GM19099 (cell line): ENCODE measurements at regions not wholly inside any gene's neighbourhood (a gene's known extent, or its start where the extent isn't known, plus 50 kb on each side); places are given as distances from the start of the nearest gene placed in this dataset.

ENCODE experiments used
- POLR2A ChIP-seq: IDR thresholded peaks from 3 replicates; pipeline ENCODE4 v1.6.1; 2011; ENCODE audit warnings: low read depth; ENCODE audit not compliant: insufficient read length; ENCODE audit errors: extremely low read depth

- no peak for TF ChIP-seq POLR2A
Observed at GRCh38 chr12:4108803-4109345, 164.7 kb upstream of the CCND2 start.

DNA sequence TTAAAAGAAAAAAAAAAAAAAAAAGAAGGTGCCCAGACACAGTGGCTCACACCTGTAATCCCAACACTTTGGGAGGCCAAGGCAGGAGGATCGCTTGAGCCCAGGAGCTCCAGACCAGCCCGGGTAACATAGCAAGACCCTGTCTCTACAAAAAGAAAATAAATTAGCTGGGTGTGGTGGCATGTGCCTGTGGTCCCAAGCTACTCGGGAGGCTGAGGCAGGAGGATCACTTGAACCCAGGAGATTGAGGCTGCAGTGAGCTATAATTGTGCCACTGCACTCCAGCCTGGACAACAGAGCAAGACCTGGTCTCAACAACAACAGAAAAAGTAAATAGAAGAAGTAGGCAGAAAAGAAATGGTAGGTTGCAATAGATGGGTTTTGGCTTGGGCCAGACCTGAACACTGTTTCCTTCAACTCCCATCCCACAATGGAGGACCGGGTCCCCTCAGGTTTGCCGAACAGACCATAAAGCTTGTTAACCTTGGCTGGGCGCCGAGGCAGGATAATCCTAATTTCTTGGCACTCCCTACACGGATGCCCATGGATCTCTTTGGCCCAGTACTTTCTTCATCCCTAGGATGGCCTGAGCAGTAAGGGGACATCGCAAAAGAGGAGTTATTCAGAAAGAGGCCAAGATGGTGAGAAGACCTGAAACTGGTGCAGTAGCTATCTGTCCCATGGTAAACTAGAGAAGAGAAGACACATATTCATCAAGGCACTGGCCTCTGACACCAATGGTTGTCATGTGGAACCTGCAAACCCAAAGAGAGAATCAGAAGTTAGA is 165.5 kb upstream of the CCND2 start:
- TF ChIP-seq POLR2A = no peak

DNA sequence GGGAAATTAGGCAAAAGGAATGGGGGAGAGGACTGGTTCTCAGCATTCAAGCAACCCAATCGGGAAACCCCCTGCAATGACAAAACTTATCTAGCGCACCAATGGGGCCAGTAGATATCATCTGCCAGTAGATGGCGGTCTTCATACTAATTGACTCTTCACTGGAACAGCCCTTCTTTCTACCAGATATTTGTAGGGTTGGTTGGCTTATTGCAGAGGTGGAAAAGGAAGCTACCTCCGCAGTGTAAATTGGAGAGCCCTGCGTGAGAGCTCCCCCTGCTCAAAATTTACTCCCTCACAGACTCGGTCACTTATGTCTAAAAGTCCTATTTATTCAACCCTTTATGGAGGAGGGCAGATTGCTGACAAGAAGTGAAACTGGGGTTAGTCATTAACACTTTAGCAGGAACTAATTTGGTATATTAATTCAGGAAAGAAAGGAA is 166.1 kb upstream of the CCND2 start:
- peak; percentile 38 for TF ChIP-seq POLR2A

- no peak for TF ChIP-seq POLR2A
Observed at GRCh38 chr12:4106621-4107020, 166.9 kb upstream of the CCND2 start.

GRCh38 chr12:4104722-4105244 is 168.8 kb upstream of the CCND2 start:
- TF ChIP-seq POLR2A = no peak

GRCh38 chr12:4099276-4099675 is 174.3 kb upstream of the CCND2 start:
- no peak for TF ChIP-seq POLR2A

- TF ChIP-seq POLR2A = no peak
Observed at GRCh38 chr12:4091016-4091743, 182.4 kb upstream of the CCND2 start.

DNA sequence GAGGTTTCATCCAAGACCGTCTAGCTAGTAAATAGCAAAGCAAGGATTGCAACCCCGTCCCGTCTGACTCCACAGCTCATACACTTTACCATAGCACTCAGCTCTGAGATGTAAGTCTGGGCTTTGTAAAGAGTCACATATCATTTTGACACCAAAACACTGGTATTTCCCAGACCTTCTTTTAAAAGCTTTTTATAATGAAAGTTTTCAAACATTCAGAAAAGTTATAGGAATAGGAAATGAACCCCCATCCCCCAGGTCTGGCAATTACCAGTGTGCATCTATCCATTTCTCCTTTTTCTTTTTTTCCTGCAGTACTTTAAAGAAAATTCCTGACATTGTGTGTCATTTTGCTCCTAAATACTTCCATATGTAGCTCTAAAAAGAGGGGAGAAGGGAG is 183.6 kb upstream of the CCND2 start:
- no peak for TF ChIP-seq POLR2A

DNA sequence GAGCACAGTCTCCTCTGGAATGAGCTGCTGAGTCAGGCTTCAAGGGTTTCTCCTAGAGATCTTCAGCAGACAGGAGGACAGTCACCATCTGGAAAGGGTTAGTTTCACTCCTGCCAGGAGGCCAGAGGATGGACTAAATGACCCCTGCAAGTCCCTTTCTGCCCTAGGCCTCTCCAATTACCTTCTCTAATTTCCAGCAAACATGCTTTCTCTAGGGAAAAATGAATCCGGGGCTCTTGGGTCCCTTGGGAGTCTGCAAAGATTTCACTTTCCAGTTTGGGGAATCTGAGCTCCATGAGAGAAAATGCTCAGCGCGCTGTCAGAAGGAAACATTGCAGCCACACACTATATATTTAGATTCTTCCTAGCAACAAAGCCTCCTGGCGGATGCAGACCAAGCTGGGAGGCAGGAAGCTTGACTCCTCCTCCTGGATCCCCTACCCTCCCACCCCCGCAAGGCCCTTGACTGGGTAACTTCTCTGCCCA is 184.4 kb upstream of the CCND2 start:
- no peak for TF ChIP-seq POLR2A

DNA sequence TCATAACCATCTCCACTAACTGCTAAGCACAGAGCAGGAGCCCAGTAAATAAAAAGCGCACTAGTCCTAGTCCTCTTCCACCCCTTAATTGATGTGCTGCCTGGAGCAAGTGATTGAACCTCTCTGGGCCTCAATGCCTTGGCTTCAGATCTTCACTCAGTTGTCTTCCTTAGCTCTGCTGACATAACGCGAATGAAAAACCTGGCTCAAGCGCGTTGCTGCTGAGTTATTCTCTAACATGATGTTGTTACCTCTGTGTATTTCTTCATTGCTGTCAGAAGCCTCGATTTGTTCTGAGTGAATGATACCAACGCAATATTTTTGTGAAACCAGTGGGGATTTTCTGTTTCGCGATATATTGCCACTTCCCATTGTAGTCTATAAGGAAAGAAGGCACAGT is 185.1 kb upstream of the CCND2 start:
- no peak for TF ChIP-seq POLR2A

GRCh38 chr12:4086481-4086880 is 187.1 kb upstream of the CCND2 start:
- no peak for TF ChIP-seq POLR2A

GRCh38 chr12:4084573-4084972 is 189.0 kb upstream of the CCND2 start:
- no peak for TF ChIP-seq POLR2A

DNA sequence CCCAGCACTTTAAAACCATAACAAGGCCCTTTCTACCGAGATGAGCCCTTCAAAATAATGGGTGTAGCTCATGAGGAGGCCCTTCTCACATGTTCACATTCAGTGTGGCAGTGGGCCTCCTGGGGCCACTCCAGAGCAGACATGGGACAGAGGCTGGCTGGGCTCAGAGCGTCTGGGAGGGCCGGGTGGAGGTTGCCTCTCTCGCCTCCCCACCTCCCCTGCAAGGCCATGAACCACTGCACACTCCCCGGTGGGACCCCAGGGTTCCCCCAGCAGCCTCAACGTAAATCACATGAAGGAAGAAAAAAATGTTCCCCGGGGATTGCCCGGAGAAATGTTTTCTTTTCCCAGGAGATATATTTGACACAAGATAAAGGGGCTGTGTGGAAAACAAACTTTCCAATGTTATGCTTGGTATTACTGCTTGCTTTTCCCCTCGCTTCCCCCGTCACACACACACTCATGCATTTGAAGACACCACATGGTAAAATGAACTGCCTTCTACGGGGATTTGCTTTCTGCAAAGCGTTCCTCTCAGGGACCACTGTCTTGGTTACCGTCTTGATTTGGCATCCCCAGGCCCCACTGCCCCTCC is 190.7 kb upstream of the CCND2 start:
- TF ChIP-seq POLR2A = no peak

GRCh38 chr12:4080213-4080612 is 193.3 kb upstream of the CCND2 start:
- no peak for TF ChIP-seq POLR2A

DNA sequence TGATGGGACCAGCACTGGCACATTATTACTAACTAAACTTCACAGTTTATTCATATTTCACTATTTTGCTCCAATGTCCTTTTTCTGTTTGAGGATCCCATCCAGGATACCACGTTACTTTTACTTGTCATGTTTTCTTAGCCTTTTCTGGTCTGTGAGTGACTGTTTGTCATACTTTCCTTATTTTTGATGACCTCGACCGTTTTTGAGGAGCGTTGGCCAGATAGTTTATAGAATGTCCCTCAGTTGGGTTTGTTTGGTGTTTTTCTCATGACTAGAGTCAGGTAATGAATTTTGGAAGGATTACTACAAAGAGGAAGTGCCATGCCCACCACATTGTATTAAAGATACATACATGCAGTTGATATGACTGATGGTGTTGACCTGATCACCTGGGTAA is 199.4 kb upstream of the CCND2 start:
- no peak for TF ChIP-seq POLR2A

GRCh38 chr12:4069670-4070010 is 196.4 kb upstream of the PARP11 start:
- no peak for TF ChIP-seq POLR2A

DNA sequence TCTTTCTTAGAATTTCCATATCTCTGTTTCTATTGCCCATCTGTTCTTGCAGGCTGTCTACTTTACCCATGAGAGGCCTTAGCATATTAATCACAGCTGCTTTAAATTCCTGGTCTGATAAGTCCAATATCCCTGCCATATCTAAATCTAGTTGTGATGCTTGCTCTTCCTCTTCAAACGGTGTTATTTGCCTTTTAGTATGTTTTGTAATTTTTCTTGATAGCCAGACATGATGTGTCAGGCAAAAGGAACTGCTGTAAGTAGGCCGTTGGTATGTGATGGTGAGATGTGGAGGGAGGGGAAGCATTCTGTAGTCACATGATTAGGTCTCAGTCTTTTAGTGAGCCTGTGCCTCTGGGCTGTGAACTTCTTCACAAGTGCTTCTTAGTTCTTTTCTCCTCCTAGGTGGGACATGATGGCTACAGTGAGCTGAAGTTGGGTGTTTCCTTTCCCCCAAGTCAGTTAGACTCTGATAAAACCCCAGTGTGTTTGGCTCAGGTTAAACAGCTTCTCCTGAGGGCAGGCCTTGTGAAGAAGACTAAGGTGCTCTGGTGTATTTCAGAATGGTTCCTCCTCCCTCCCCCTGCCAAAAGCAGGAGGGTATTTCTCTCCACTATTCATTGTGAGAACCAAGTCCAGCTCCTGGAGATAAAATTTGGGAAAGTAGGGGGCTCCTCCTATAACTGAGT is 195.9 kb upstream of the PARP11 start:
- no peak for TF ChIP-seq POLR2A
